WTC11 (cell line): ENCODE measurements at regions not wholly inside any gene's neighbourhood (a gene's known extent, or its start where the extent isn't known, plus 50 kb on each side); places are given as distances from the start of the nearest gene placed in this dataset.

ENCODE experiments used
- ATAC-seq: fragments of 200-7000 bp; cut with Tn5 transposase; 2 replicates; pipeline ENCODE4 v1.10.0; 2021; ENCODE audit warnings: mild to moderate bottlenecking, moderate library complexity
- CTCF ChIA-PET: fragments of 300-600 bp; sonication (Branson Sonifier 250); formaldehyde crosslinking; loops from one replicate; lab custom pipeline; 2021; ENCODE audit warnings: antibody characterized with exemption; lab: Charles Lee
- POLR2A ChIA-PET: fragments of 350-600 bp; sonication (Branson Sonifier 250); formaldehyde crosslinking; loops from one replicate; lab custom pipeline; 2021; ENCODE audit warnings: antibody characterized with exemption; lab: Charles Lee
- DNase-seq: peaks from one replicate; pipeline ENCODE4 v3.0.0; 2021; ENCODE audit warnings: low spot score
- H3K27ac Mint-ChIP-seq: 2 replicates; pipeline ENCODE4 v1.8.0; 2021; ENCODE audit warnings: mixed read lengths
- H3K27me3 Mint-ChIP-seq: 2 replicates; pipeline ENCODE4 v1.8.0; 2021; ENCODE audit warnings: low read depth, mild to moderate bottlenecking, moderate library complexity, mixed read lengths
- H3K36me3 Mint-ChIP-seq: 2 replicates; pipeline ENCODE4 v1.8.0; 2021; ENCODE audit warnings: mixed read lengths
- H3K4me1 Mint-ChIP-seq: 2 replicates; pipeline ENCODE4 v1.8.0; 2022; ENCODE audit warnings: mixed read lengths
- H3K4me3 Mint-ChIP-seq: 2 replicates; pipeline ENCODE4 v1.8.0; 2021; ENCODE audit warnings: mild to moderate bottlenecking, moderate library complexity, mixed read lengths
- H3K9me3 Mint-ChIP-seq: 2 replicates; pipeline ENCODE4 v1.8.0; 2021; ENCODE audit warnings: mixed read lengths
- ATF1 ChIP-seq: sonication (generic); formaldehyde crosslinking; IDR thresholded peaks from 2 replicates; pipeline ENCODE4 v1.8.1; 2023; ENCODE audit warnings: mild to moderate bottlenecking, moderate library complexity, missing genetic modification reagents
- ATF2 ChIP-seq: sonication (generic); formaldehyde crosslinking; IDR thresholded peaks from 2 replicates; pipeline ENCODE4 v1.8.1; 2022; ENCODE audit warnings: low read depth, missing genetic modification reagents, borderline replicate concordance
- CREM ChIP-seq: sonication (generic); formaldehyde crosslinking; IDR thresholded peaks from 2 replicates; pipeline ENCODE4 v1.8.1; 2022; ENCODE audit warnings: mild to moderate bottlenecking, missing genetic modification reagents, moderate library complexity
- E2F1 ChIP-seq: sonication (generic); formaldehyde crosslinking; IDR thresholded peaks from 2 replicates; pipeline ENCODE4 v1.8.0; 2022; ENCODE audit warnings: mild to moderate bottlenecking, missing genetic modification reagents
- EMX1 ChIP-seq: fragments of 250-450 bp; sonication (Bioruptor Pico); IDR thresholded peaks from 2 replicates; pipeline ENCODE4 v1.8.0; 2021; ENCODE audit warnings: mild to moderate bottlenecking
- ERG ChIP-seq: fragments of 250-450 bp; sonication (Bioruptor Pico); IDR thresholded peaks from 2 replicates; pipeline ENCODE4 v1.8.0; 2021; ENCODE audit warnings: mild to moderate bottlenecking
- MLX ChIP-seq: sonication (generic); formaldehyde crosslinking; IDR thresholded peaks from 2 replicates; pipeline ENCODE4 v1.8.1; 2023; ENCODE audit warnings: mild to moderate bottlenecking, missing genetic modification reagents, moderate library complexity
- OVOL2 ChIP-seq: fragments of 250-450 bp; sonication (Bioruptor Pico); IDR thresholded peaks from 2 replicates; pipeline ENCODE4 v1.9.0; 2021; ENCODE audit warnings: mild to moderate bottlenecking, borderline replicate concordance
- SMAD3 ChIP-seq: sonication (generic); formaldehyde crosslinking; IDR thresholded peaks from 2 replicates; pipeline ENCODE4 v1.8.0; 2022; ENCODE audit warnings: missing genetic modification reagents, mild to moderate bottlenecking, borderline replicate concordance
- SOX15 ChIP-seq: fragments of 250-450 bp; sonication (Bioruptor Pico); IDR thresholded peaks from 2 replicates; pipeline ENCODE4 v1.9.0; 2021; ENCODE audit warnings: mild to moderate bottlenecking
- TP53 ChIP-seq: sonication (generic); formaldehyde crosslinking; IDR thresholded peaks from 2 replicates; pipeline ENCODE4 v1.8.1; 2023; ENCODE audit warnings: mild to moderate bottlenecking, missing genetic modification reagents
- ZNF121 ChIP-seq: sonication (generic); formaldehyde crosslinking; IDR thresholded peaks from 2 replicates; pipeline ENCODE4 v1.8.0; 2023; ENCODE audit warnings: missing genetic modification reagents
- ZNF423 ChIP-seq: fragments of 250-450 bp; sonication (Bioruptor Pico); IDR thresholded peaks from 2 replicates; pipeline ENCODE4 v2.1.2; 2022; ENCODE audit warnings: mild to moderate bottlenecking, moderate library complexity
- TF ChIP-seq, protein P1 (sequence below): sonication (generic); formaldehyde crosslinking; IDR thresholded peaks from 2 replicates; pipeline ENCODE4 v1.8.1; 2022; ENCODE audit warnings: mild to moderate bottlenecking, moderate library complexity, missing genetic modification reagents
- TF ChIP-seq, protein P2 (sequence below): sonication (generic); formaldehyde crosslinking; IDR thresholded peaks from 2 replicates; pipeline ENCODE4 v1.8.1; 2022; ENCODE audit warnings: mild to moderate bottlenecking, missing genetic modification reagents, moderate library complexity, borderline replicate concordance
- TF ChIP-seq, protein P3 (sequence below): fragments of 250-450 bp; sonication (Bioruptor Pico); IDR thresholded peaks from 2 replicates; pipeline ENCODE4 v2.1.2; 2022; ENCODE audit warnings: mild to moderate bottlenecking, moderate library complexity
- TF ChIP-seq, protein P4 (sequence below): fragments of 200-600 bp; IDR thresholded peaks from 2 replicates; pipeline ENCODE4 v1.8.0; 2022; ENCODE audit warnings: antibody characterized with exemption

DNA sequence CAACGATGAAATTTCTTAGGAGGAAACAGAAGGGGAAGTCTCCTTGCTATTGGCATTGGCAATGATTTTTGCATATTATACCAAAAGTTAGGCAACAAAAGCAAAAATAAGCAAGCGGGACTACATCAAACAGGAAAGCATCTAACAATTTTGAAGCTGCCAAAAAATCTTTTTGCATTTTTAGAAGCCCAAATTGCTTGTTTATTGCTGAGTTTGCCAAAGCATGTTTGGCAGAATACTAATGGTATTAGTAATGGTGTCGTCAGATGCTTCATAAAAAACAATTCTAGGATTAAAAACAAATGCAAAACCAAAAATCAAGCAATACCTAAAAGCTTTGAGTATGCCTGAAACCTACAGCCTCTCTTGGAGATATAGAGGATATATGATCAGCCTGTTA is 80.0 kb downstream of the GALR1 start:
- POLR2A ChIA-PET = no interaction called here
- H3K27ac Mint-ChIP-seq = no peak overlapping the region
- no peaks in the 10 kb centered on the region for H3K36me3 Mint-ChIP-seq
- no peak for DNase-seq
- H3K4me1 Mint-ChIP-seq = no peaks in the 10 kb centered on the region
- H3K9me3 Mint-ChIP-seq = peaks cover 12% of the 10 kb centered on the region
- no peak overlapping the region for H3K4me3 Mint-ChIP-seq
- no peaks in the 10 kb centered on the region for H3K27me3 Mint-ChIP-seq
- ATAC-seq = no peak
- CTCF ChIA-PET = interaction anchor here (0.7 kb wide), 1 partner anchor 389 kb away, joined by 3 read pairs; no protein-coding TSS in a partner anchor
- TF ChIP-seq ATF2 (CRISPR knock-in tag) (no peak), E2F1 (CRISPR knock-in tag) (no peak), ZNF121 (CRISPR knock-in tag) (no peak), CREM (no peak), MLX (CRISPR knock-in tag) (no peak), ZNF423 (CRISPR knock-in tag) (no peak), EMX1 (CRISPR knock-in tag) (no peak), ATF1 (no peak), TP53 (no peak), ERG (CRISPR knock-in tag) (no peak), SMAD3 (CRISPR knock-in tag) (no peak), SOX15 (CRISPR knock-in tag) (no peak), OVOL2 (no peak)
- TF ChIP-seq, protein P1, sequence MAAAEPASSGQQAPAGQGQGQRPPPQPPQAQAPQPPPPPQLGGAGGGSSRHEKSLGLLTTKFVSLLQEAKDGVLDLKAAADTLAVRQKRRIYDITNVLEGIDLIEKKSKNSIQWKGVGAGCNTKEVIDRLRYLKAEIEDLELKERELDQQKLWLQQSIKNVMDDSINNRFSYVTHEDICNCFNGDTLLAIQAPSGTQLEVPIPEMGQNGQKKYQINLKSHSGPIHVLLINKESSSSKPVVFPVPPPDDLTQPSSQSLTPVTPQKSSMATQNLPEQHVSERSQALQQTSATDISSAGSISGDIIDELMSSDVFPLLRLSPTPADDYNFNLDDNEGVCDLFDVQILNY (CRISPR knock-in tag) = no peak
- TF ChIP-seq, protein P2, sequence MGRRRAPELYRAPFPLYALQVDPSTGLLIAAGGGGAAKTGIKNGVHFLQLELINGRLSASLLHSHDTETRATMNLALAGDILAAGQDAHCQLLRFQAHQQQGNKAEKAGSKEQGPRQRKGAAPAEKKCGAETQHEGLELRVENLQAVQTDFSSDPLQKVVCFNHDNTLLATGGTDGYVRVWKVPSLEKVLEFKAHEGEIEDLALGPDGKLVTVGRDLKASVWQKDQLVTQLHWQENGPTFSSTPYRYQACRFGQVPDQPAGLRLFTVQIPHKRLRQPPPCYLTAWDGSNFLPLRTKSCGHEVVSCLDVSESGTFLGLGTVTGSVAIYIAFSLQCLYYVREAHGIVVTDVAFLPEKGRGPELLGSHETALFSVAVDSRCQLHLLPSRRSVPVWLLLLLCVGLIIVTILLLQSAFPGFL (CRISPR knock-in tag) = no peak
- TF ChIP-seq, protein P3, sequence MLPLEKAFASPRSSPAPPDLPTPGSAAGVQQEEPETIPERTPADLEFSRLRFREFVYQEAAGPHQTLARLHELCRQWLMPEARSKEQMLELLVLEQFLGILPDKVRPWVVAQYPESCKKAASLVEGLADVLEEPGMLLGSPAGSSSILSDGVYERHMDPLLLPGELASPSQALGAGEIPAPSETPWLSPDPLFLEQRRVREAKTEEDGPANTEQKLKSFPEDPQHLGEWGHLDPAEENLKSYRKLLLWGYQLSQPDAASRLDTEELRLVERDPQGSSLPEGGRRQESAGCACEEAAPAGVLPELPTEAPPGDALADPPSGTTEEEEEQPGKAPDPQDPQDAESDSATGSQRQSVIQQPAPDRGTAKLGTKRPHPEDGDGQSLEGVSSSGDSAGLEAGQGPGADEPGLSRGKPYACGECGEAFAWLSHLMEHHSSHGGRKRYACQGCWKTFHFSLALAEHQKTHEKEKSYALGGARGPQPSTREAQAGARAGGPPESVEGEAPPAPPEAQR (CRISPR knock-in tag) = no peak
- TF ChIP-seq, protein P4, sequence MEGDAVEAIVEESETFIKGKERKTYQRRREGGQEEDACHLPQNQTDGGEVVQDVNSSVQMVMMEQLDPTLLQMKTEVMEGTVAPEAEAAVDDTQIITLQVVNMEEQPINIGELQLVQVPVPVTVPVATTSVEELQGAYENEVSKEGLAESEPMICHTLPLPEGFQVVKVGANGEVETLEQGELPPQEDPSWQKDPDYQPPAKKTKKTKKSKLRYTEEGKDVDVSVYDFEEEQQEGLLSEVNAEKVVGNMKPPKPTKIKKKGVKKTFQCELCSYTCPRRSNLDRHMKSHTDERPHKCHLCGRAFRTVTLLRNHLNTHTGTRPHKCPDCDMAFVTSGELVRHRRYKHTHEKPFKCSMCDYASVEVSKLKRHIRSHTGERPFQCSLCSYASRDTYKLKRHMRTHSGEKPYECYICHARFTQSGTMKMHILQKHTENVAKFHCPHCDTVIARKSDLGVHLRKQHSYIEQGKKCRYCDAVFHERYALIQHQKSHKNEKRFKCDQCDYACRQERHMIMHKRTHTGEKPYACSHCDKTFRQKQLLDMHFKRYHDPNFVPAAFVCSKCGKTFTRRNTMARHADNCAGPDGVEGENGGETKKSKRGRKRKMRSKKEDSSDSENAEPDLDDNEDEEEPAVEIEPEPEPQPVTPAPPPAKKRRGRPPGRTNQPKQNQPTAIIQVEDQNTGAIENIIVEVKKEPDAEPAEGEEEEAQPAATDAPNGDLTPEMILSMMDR = no peak
- TF ChIP-seq, all 79 proteins: peak for 0
